ENCODE measurements at regions not wholly inside any gene's neighbourhood (a gene's known extent, or its start where the extent isn't known, plus 50 kb on each side); places are given as distances from the start of the nearest gene placed in this dataset.

- WGBS (ENCODE audit: insufficient coverage, low lambda C conversion rate) = no CpG with 5 or more reads among the region's 1 CpG
These were observed 227.6 kb downstream of the SEC61B start for GRCh38 chr9:99449726-99450125.

GRCh38 chr9:99451112-99451606, 229.1 kb downstream of the SEC61B start:
- no peaks in the 10 kb centered on the region for H3K36me3 ChIP-seq (ENCODE audit: control insufficient read depth, insufficient read depth, low read length)
- H3K9me3 ChIP-seq (ENCODE audit: control insufficient read depth, low read depth, low read length) = no peaks in the 10 kb centered on the region
- no peak overlapping the region for H3K4me3 ChIP-seq (ENCODE audit: low read length)
- WGBS (ENCODE audit: insufficient coverage, low lambda C conversion rate) = no CpG with 5 or more reads among the region's 4 CpGs
- no peak overlapping the region for H3K27ac ChIP-seq (ENCODE audit: low read length)
- no peaks in the 10 kb centered on the region for H3K27me3 ChIP-seq (ENCODE audit: control insufficient read depth, insufficient read depth, low read length)
- H3K4me1 ChIP-seq (ENCODE audit: control insufficient read depth, insufficient read depth, low read length) = no peaks in the 10 kb centered on the region
- DNase-seq = no peak

More at GRCh38 chr9:99449726-99450125, 227.6 kb downstream of the SEC61B start:
- DNase-seq = no peak
- Histone ChIP-seq H3K4me1 (ENCODE audit: control insufficient read depth, insufficient read depth, low read length) (no peaks in the 10 kb centered on the region), H3K27ac (ENCODE audit: low read length) (no peak overlapping the region), H3K9me3 (ENCODE audit: control insufficient read depth, low read depth, low read length) (no peaks in the 10 kb centered on the region), H3K36me3 (ENCODE audit: control insufficient read depth, insufficient read depth, low read length) (no peaks in the 10 kb centered on the region), H3K4me3 (ENCODE audit: low read length) (no peak overlapping the region), H3K27me3 (ENCODE audit: control insufficient read depth, insufficient read depth, low read length) (no peaks in the 10 kb centered on the region)

GRCh38 chr9:99457406-99457805, 235.3 kb downstream of the SEC61B start:
- Histone ChIP-seq H3K4me1 (ENCODE audit: control insufficient read depth, insufficient read depth, low read length) (peaks cover 1% of the 10 kb centered on the region), H3K4me3 (ENCODE audit: low read length) (no peak overlapping the region), H3K27me3 (ENCODE audit: control insufficient read depth, insufficient read depth, low read length) (no peaks in the 10 kb centered on the region), H3K27ac (ENCODE audit: low read length) (no peak overlapping the region), H3K9me3 (ENCODE audit: control insufficient read depth, low read depth, low read length) (no peaks in the 10 kb centered on the region), H3K36me3 (ENCODE audit: control insufficient read depth, insufficient read depth, low read length) (no peaks in the 10 kb centered on the region)
- DNase-seq = no peak
- 100% methylated on average over 1 of the region's 2 CpGs for WGBS (ENCODE audit: insufficient coverage, low lambda C conversion rate)

GRCh38 chr9:99457981-99458380, 235.9 kb downstream of the SEC61B start:
- WGBS (ENCODE audit: insufficient coverage, low lambda C conversion rate) = no CpG with 5 or more reads among the region's 1 CpG
- no peak for DNase-seq

GRCh38 chr9:99459919-99460318, 237.8 kb downstream of the SEC61B start:
- no peak for DNase-seq
- no peaks in the 10 kb centered on the region for H3K9me3 ChIP-seq (ENCODE audit: control insufficient read depth, low read depth, low read length)
- no peak overlapping the region for H3K27ac ChIP-seq (ENCODE audit: low read length)
- no peaks in the 10 kb centered on the region for H3K27me3 ChIP-seq (ENCODE audit: control insufficient read depth, insufficient read depth, low read length)
- H3K4me3 ChIP-seq (ENCODE audit: low read length) = no peak overlapping the region
- WGBS (ENCODE audit: insufficient coverage, low lambda C conversion rate) = 96% methylated on average over 3 of the region's 9 CpGs
- H3K36me3 ChIP-seq (ENCODE audit: control insufficient read depth, insufficient read depth, low read length) = no peaks in the 10 kb centered on the region
- peaks cover 7% of the 10 kb centered on the region for H3K4me1 ChIP-seq (ENCODE audit: control insufficient read depth, insufficient read depth, low read length)

More at GRCh38 chr9:99457981-99458380, 235.9 kb downstream of the SEC61B start:
- H3K9me3 ChIP-seq (ENCODE audit: control insufficient read depth, low read depth, low read length) = no peaks in the 10 kb centered on the region
- H3K27me3 ChIP-seq (ENCODE audit: control insufficient read depth, insufficient read depth, low read length) = no peaks in the 10 kb centered on the region
- no peak overlapping the region for H3K27ac ChIP-seq (ENCODE audit: low read length)
- H3K4me3 ChIP-seq (ENCODE audit: low read length) = no peak overlapping the region
- no peaks in the 10 kb centered on the region for H3K36me3 ChIP-seq (ENCODE audit: control insufficient read depth, insufficient read depth, low read length)
- peaks cover 7% of the 10 kb centered on the region for H3K4me1 ChIP-seq (ENCODE audit: control insufficient read depth, insufficient read depth, low read length)

- Histone ChIP-seq H3K27me3 (ENCODE audit: control insufficient read depth, insufficient read depth, low read length) (no peaks in the 10 kb centered on the region), H3K9me3 (ENCODE audit: control insufficient read depth, low read depth, low read length) (no peaks in the 10 kb centered on the region), H3K4me1 (ENCODE audit: control insufficient read depth, insufficient read depth, low read length) (peaks cover 15% of the 10 kb centered on the region), H3K4me3 (ENCODE audit: low read length) (no peak overlapping the region), H3K27ac (ENCODE audit: low read length) (no peak overlapping the region), H3K36me3 (ENCODE audit: control insufficient read depth, insufficient read depth, low read length) (no peaks in the 10 kb centered on the region)
- no CpG with 5 or more reads among the region's 4 CpGs for WGBS (ENCODE audit: insufficient coverage, low lambda C conversion rate)
- peak; percentile 28 to 56 for DNase-seq
These were observed 241.0 kb downstream of the SEC61B start for GRCh38 chr9:99463131-99463530.

- no peaks in the 10 kb centered on the region for H3K9me3 ChIP-seq (ENCODE audit: control insufficient read depth, low read depth, low read length)
- no peaks in the 10 kb centered on the region for H3K27me3 ChIP-seq (ENCODE audit: control insufficient read depth, insufficient read depth, low read length)
- 94% methylated on average over 2 of the region's 4 CpGs for WGBS (ENCODE audit: insufficient coverage, low lambda C conversion rate)
- H3K36me3 ChIP-seq (ENCODE audit: control insufficient read depth, insufficient read depth, low read length) = no peaks in the 10 kb centered on the region
- no peak overlapping the region for H3K4me3 ChIP-seq (ENCODE audit: low read length)
- H3K4me1 ChIP-seq (ENCODE audit: control insufficient read depth, insufficient read depth, low read length) = peaks cover 15% of the 10 kb centered on the region
- H3K27ac ChIP-seq (ENCODE audit: low read length) = no peak overlapping the region
- no peak for DNase-seq
These were observed 242.5 kb downstream of the SEC61B start for GRCh38 chr9:99464568-99464967.

- Histone ChIP-seq H3K27ac (ENCODE audit: low read length) (no peak overlapping the region), H3K36me3 (ENCODE audit: control insufficient read depth, insufficient read depth, low read length) (no peaks in the 10 kb centered on the region), H3K27me3 (ENCODE audit: control insufficient read depth, insufficient read depth, low read length) (no peaks in the 10 kb centered on the region), H3K4me3 (ENCODE audit: low read length) (no peak overlapping the region), H3K4me1 (ENCODE audit: control insufficient read depth, insufficient read depth, low read length) (peaks cover 15% of the 10 kb centered on the region), H3K9me3 (ENCODE audit: control insufficient read depth, low read depth, low read length) (no peaks in the 10 kb centered on the region)
- peak in 1 of 2 donors; percentile 10 for DNase-seq
- WGBS (ENCODE audit: insufficient coverage, low lambda C conversion rate) = no CpG with 5 or more reads among the region's 7 CpGs
These were observed 243.3 kb downstream of the SEC61B start for GRCh38 chr9:99465231-99465907.

GRCh38 chr9:99466104-99466503, 244.0 kb downstream of the SEC61B start:
- peaks cover 15% of the 10 kb centered on the region for H3K4me1 ChIP-seq (ENCODE audit: control insufficient read depth, insufficient read depth, low read length)
- H3K9me3 ChIP-seq (ENCODE audit: control insufficient read depth, low read depth, low read length) = no peaks in the 10 kb centered on the region
- no peak for DNase-seq
- no peaks in the 10 kb centered on the region for H3K36me3 ChIP-seq (ENCODE audit: control insufficient read depth, insufficient read depth, low read length)
- H3K27ac ChIP-seq (ENCODE audit: low read length) = peak overlapping the region; percentile 40
- no peaks in the 10 kb centered on the region for H3K27me3 ChIP-seq (ENCODE audit: control insufficient read depth, insufficient read depth, low read length)
- H3K4me3 ChIP-seq (ENCODE audit: low read length) = no peak overlapping the region
- WGBS (ENCODE audit: insufficient coverage, low lambda C conversion rate) = no CpG with 5 or more reads among the region's 1 CpG

- H3K9me3 ChIP-seq (ENCODE audit: control insufficient read depth, low read depth, low read length) = no peaks in the 10 kb centered on the region
- no peak overlapping the region for H3K4me3 ChIP-seq (ENCODE audit: low read length)
- H3K27me3 ChIP-seq (ENCODE audit: control insufficient read depth, insufficient read depth, low read length) = no peaks in the 10 kb centered on the region
- peaks cover 15% of the 10 kb centered on the region for H3K4me1 ChIP-seq (ENCODE audit: control insufficient read depth, insufficient read depth, low read length)
- peak overlapping the region; percentile 40 for H3K27ac ChIP-seq (ENCODE audit: low read length)
- no peaks in the 10 kb centered on the region for H3K36me3 ChIP-seq (ENCODE audit: control insufficient read depth, insufficient read depth, low read length)
- peak; percentile 65 to 82 for DNase-seq
These were observed 244.7 kb downstream of the SEC61B start for GRCh38 chr9:99466781-99467180.

GRCh38 chr9:99471033-99471432, 249.0 kb downstream of the SEC61B start:
- Histone ChIP-seq H3K27me3 (ENCODE audit: control insufficient read depth, insufficient read depth, low read length) (no peaks in the 10 kb centered on the region), H3K9me3 (ENCODE audit: control insufficient read depth, low read depth, low read length) (no peaks in the 10 kb centered on the region), H3K4me3 (ENCODE audit: low read length) (no peak overlapping the region), H3K4me1 (ENCODE audit: control insufficient read depth, insufficient read depth, low read length) (peaks cover 8% of the 10 kb centered on the region), H3K27ac (ENCODE audit: low read length) (no peak overlapping the region), H3K36me3 (ENCODE audit: control insufficient read depth, insufficient read depth, low read length) (no peaks in the 10 kb centered on the region)
- DNase-seq = no peak
- no CpG with 5 or more reads among the region's 2 CpGs for WGBS (ENCODE audit: insufficient coverage, low lambda C conversion rate)
